CD4-positive, alpha-beta T cell treated with Interleukin-10 for 1 hour (primary cell): ENCODE measurements at regions not wholly inside any gene's neighbourhood (a gene's known extent, or its start where the extent isn't known, plus 50 kb on each side); places are given as distances from the start of the nearest gene placed in this dataset.
"Not testable (repeated sequence)": the region's sequence is repeated elsewhere in the genome, so short reads cannot be mapped to it uniquely, and the experiment has no call there.

Experiments
- DNase-seq: peaks from one replicate; pipeline ENCODE4 v3.0.0-alpha.2; 2020

DNA sequence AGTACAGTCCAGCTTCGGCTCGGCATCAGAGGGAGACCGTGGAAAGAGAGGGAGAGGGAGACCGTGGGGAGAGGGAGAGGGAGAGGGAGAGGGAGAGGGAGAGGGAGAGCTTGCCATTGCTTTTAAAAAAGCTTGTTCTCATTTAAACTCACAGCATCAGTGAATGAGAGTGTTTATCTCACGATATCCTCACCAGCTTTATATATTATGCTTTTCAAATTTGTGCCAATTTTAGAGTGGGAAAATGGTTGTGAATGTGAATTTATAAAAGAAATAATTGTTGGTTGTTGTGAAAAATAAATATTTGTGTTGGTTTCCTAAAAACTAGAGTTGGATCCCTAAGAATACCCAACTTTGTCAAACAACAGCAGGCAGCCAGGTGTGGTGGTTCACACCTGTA is 170.1 kb downstream of the NRN1 start:
- not testable (repeated sequence) for DNase-seq

DNA sequence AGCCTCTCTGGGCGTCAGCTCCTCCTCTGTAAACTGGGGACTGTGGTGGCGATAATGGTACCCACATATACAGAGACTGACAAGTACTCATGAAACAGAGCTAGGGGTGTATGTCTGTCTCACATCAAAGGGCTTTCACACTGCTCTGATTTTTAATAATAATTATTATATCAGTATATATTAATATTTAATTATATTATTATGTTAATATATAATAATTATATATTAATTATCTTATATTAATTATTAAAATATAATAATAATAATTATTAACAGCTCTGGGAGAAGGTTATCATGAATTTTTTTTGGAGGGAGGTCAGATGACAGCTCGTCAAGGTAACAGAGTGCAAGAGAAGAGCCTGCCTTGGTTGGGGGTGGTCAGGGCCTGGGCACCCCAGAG is 173.6 kb downstream of the NRN1 start:
- DNase-seq = no peak

DNA sequence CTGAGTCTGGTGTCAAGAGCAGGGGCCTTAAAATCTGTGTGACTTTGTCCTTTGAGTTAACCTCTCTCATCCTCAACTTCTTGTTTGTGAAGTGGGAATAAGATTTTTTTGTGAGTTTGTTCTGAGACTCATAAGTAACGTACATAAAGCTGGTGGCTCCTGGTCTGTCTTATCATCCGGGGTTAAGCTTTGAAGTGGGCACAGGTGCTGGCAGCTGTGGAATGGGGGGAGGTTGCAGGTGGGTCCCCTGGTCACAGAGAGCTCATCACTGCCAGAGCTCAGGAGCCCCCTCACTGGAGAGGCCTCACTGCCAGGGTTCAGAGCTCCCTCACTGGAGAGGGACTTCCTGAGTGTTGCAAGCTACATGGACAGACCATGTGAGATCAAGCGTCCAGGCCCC is 174.1 kb downstream of the NRN1 start:
- DNase-seq = no peak

GRCh38 chr6:5831219-5831862 is 175.4 kb downstream of the NRN1 start:
- DNase-seq = peak; percentile 62

DNA sequence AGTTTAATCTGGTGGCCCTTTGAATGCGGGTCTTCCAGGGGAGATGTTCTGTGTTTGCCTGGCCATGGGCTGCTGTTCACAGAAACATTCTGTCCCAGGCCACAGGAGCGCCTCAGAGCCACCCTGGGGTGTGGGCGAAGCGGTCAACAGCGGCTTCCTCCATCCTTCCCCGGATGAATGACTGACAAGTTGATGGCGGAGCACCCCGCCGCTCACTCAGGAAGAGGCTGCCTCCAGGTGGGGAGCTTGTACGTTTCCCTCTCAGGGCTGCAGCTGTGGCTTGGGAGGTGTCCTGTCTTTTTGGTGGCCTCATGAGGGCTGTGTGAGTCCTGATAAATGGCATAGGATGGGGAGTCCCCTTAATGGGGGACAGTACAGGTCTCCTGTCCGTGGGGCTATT is 178.4 kb downstream of the NRN1 start:
- no peak for DNase-seq

GRCh38 chr6:5827056-5827904 is 179.4 kb downstream of the NRN1 start:
- no peak for DNase-seq

DNA sequence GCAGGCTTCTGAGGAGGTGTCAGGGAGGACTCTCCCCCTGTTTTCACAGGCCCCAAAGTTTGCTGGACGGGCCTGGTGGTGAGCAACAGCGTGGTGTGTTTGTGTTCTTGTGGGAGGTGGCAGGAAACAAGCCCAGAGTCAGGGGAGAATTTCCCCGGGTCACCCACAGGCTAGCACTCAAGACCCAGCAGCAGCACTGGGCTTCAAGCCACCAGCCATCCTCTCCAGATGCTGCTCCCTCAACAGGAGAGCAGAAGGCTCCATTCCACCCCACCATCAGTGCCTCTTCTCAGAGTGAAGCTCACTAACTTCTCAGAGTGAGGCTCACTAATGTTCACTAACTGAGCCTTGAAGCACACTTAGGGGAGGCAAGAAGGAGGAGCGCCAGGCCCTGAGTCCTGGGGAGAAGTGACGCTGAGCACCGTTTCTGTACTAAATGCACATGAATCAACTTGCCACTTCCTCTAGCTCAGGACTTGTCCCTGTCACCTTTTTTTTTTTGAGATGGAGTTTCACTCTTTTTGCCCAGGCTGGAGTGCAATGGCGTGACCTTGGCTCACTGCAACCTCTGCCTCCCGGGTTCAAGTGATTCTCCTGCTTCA is 182.2 kb downstream of the NRN1 start:
- DNase-seq = not testable (repeated sequence)
